ENCODE measurements at regions not wholly inside any gene's neighbourhood (a gene's known extent, or its start where the extent isn't known, plus 50 kb on each side); places are given as distances from the start of the nearest gene placed in this dataset.

- H3K27ac ChIP-seq: no peak overlapping the region
- DNase-seq: no peak
- H3K4me3 ChIP-seq: no peak overlapping the region
- no peaks in the 10 kb centered on the region for H3K27me3 ChIP-seq
- no peaks in the 10 kb centered on the region for H3K36me3 ChIP-seq
- H3K9me3 ChIP-seq: peaks cover 0 to 8% (median 2%) of the 10 kb centered on the region in 4 donors
- TF ChIP-seq POLR2A (IDR thresholded peaks at IDR 0.05) (no peak), CTCF (IDR thresholded peaks at IDR 0.05) (no peak)
- no peaks in the 10 kb centered on the region for H3K4me1 ChIP-seq
These were observed 182.0 kb downstream of the GPX5 start for GRCh38 chr6:28707387-28708282.

DNA sequence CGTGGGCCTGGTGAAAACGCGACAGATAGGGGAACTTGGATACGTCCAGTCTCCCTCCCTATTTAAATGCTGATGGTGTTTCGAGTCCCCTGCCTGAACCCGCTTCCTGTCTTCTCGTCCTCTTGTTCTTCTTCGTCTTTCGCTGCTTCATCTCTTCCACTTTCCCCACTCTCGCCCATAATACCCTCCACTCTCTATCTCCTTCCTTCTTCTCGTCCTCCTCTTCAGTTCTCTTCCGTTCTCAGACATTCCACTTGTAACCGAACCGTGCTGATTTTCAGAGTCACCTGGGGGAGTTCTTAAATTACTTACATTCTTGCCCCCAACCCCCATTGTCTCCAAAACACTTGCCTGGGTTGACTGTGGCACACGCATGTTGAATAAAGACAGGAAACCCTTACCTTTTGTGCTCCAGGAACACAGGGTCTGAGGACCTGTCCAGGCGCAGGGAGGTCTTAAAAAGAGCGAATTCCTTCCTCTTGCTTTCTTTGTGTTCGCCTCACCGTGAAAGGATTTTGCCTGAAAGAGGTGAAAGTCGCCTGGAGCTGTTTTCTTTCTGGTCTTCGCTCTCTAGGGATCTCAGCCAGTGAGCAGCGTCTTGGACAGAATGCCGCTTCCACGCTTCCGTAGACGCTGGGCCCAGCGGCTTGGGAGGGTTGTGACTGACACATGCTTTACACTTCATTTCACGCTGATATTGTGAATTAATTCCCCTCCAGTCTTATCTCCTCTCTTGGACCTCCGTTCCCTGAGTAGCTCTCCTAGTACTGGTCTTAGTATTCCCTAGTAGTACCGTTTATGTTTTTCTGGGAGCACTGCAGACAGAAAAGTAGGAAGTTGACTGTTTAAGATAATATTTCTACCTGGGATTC is 184.0 kb downstream of the GPX5 start:
- H3K27ac ChIP-seq: no peak overlapping the region
- TF ChIP-seq CTCF (IDR thresholded peaks at IDR 0.05) (no peak), POLR2A (IDR thresholded peaks at IDR 0.05) (no peak)
- no peaks in the 10 kb centered on the region for H3K27me3 ChIP-seq
- H3K9me3 ChIP-seq: peaks cover 0 to 8% (median 2%) of the 10 kb centered on the region in 4 donors
- H3K4me1 ChIP-seq: no peaks in the 10 kb centered on the region
- H3K4me3 ChIP-seq: no peak overlapping the region
- H3K36me3 ChIP-seq: no peaks in the 10 kb centered on the region
- no peak for DNase-seq

DNA sequence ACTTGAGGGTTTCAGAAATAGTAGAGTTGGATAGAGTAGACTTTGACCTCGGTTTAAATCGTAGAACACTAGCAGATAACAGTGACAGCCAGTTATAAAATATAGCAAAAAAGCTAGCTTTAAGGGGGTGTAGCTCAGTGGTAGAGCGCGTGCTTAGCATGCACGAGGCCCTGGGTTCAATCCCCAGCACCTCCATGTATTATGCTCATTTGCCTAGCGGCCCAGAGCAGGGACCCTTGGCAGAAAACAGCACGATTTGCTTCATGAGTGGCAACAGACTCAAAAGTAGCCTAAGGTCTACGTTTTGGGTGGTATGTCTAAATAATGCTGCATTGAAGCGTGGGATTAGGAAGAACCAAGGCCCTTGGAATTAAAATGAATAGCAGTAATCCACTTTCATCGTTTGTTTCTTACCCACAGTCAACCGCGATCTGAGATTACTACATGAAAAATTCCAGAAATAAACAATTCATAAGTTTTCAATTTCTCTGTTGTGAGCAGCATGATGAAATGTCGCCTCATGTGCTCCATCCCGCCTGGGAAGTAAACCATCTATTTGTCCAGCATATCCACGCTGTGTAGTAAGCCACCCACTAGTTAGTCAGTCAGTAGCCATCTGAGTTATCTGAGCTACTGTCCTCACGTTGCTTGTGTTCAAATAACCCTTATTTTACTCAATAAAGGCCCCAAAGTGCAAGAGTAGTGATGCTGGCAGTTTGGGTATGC is 184.9 kb downstream of the GPX5 start:
- Histone ChIP-seq H3K4me3 (no peak overlapping the region), H3K27ac (no peak overlapping the region), H3K4me1 (no peaks in the 10 kb centered on the region), H3K36me3 (no peaks in the 10 kb centered on the region), H3K27me3 (no peaks in the 10 kb centered on the region), H3K9me3 (peaks cover 0 to 8% (median 2%) of the 10 kb centered on the region in 4 donors)
- no peak for DNase-seq
- TF ChIP-seq CTCF (IDR thresholded peaks at IDR 0.05): no peak
- TF ChIP-seq POLR2A (IDR thresholded peaks at IDR 0.05): no peak

DNA sequence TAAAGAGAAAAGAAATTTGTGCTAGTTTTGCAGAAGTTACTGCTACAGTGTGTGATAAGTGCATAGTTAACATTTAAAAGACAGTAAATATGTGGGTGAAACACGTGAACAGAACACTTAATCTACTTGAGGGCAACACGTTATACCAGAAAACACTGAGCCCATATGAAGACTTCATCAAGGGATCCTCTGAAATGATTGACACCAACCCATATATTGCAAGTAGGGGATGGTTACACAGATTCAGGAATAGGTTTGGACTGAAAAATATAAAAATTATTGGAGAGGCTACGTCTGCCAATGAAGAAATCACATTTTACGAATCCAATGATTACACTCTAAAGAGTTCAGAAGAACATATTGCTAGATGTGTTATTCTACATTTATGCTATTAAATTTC is 185.6 kb downstream of the GPX5 start:
- DNase-seq: no peak
- no peak overlapping the region for H3K27ac ChIP-seq
- no peaks in the 10 kb centered on the region for H3K36me3 ChIP-seq
- no peaks in the 10 kb centered on the region for H3K4me1 ChIP-seq
- no peaks in the 10 kb centered on the region for H3K27me3 ChIP-seq
- H3K4me3 ChIP-seq: no peak overlapping the region
- H3K9me3 ChIP-seq: peaks cover 0 to 8% (median 2%) of the 10 kb centered on the region in 4 donors
- TF ChIP-seq CTCF (IDR thresholded peaks at IDR 0.05) (no peak), POLR2A (IDR thresholded peaks at IDR 0.05) (no peak)

DNA sequence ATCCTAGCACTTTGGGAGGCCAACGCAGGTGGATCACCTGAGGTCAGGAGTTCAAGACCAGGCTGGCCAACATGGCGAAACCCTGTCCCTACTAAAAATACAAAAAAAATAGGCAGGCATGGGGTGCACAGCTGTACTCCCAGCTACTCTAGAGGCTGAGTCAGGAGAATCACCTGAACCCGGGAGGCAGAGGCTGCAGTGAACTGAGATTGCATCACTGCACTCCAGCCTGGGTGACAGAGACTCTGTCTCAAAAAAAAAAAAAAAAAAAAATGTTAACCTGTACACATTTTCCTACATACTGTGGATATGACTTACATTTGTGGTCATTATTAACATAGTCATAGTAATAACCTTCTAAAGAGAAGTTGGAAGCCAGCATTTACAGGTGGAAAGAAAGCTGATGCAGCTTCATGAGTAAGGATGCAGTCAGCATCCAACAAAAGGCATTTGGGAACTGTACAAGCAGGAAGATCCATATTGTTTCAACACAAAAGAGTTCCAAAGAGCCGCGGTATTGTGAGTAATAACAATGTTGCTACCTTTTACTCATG is 186.2 kb downstream of the GPX5 start:
- H3K27me3 ChIP-seq: no peaks in the 10 kb centered on the region
- H3K9me3 ChIP-seq: peaks cover 0 to 8% (median 2%) of the 10 kb centered on the region in 4 donors
- H3K4me1 ChIP-seq: no peaks in the 10 kb centered on the region
- H3K27ac ChIP-seq: no peak overlapping the region
- H3K36me3 ChIP-seq: no peaks in the 10 kb centered on the region
- DNase-seq: no peak
- TF ChIP-seq CTCF (IDR thresholded peaks at IDR 0.05) (no peak), POLR2A (IDR thresholded peaks at IDR 0.05) (no peak)
- H3K4me3 ChIP-seq: no peak overlapping the region
